ENCODE measurements at regions not wholly inside any gene's neighbourhood (a gene's known extent, or its start where the extent isn't known, plus 50 kb on each side); places are given as distances from the start of the nearest gene placed in this dataset.
"Not testable (repeated sequence)": the region's sequence is repeated elsewhere in the genome, so short reads cannot be mapped to it uniquely, and the experiment has no call there.

- not testable (repeated sequence) for TF ChIP-seq CTCF (optimal IDR thresholded peaks at IDR 0.05 in 1 of 3, IDR thresholded peaks at IDR 0.05 in 1 of 3, conservative IDR thresholded peaks at IDR 0.05 in 1 of 3; ENCODE audit: extremely low read depth in 1 of 3, insufficient read depth in 2 of 3, low read length in 3 of 3); EZH2 (IDR thresholded peaks at IDR 0.05; ENCODE audit: low read length)
Measured at GRCh38 chr21:8997443-8998390, 1523.7 kb upstream of the TPTE start.

Data from keratinocyte (primary cell).